ENCODE measurements at regions not wholly inside any gene's neighbourhood (a gene's known extent, or its start where the extent isn't known, plus 50 kb on each side); places are given as distances from the start of the nearest gene placed in this dataset.

- TF ChIP-seq ZC3H10 (CRISPR knock-in tag; IDR thresholded peaks at IDR 0.05) (no peak), ZNF8 (CRISPR knock-in tag; IDR thresholded peaks at IDR 0.05) (no peak), TSHZ2 (CRISPR knock-in tag; IDR thresholded peaks at IDR 0.05) (no peak), CREB5 (CRISPR knock-in tag; IDR thresholded peaks at IDR 0.05; ENCODE audit: low read depth) (no peak), RARB (CRISPR knock-in tag; IDR thresholded peaks at IDR 0.05) (no peak), TOX (CRISPR knock-in tag; IDR thresholded peaks at IDR 0.05; ENCODE audit: borderline replicate concordance) (no peak), POU6F1 (CRISPR knock-in tag; IDR thresholded peaks at IDR 0.05; ENCODE audit: borderline replicate concordance, low read depth) (no peak), ZFP3 (CRISPR knock-in tag; IDR thresholded peaks at IDR 0.05) (no peak), ZNF565 (CRISPR knock-in tag; conservative IDR thresholded peaks at IDR 0.05; ENCODE audit: low read depth) (no peak), ZFP30 (CRISPR knock-in tag; IDR thresholded peaks at IDR 0.05) (no peak), ESRRG (CRISPR knock-in tag; IDR thresholded peaks at IDR 0.05) (no peak), BACH2 (CRISPR knock-in tag; IDR thresholded peaks at IDR 0.05; ENCODE audit: borderline replicate concordance) (no peak), GLIS3 (CRISPR knock-in tag; IDR thresholded peaks at IDR 0.05) (no peak), ISL1 (CRISPR knock-in tag; IDR thresholded peaks at IDR 0.05) (no peak), SNAI2 (CRISPR knock-in tag; IDR thresholded peaks at IDR 0.05) (no peak), ZNF70 (CRISPR knock-in tag; IDR thresholded peaks at IDR 0.05) (no peak), ARNTL (CRISPR knock-in tag; IDR thresholded peaks at IDR 0.05; ENCODE audit: borderline replicate concordance, low read depth) (no peak), CSRNP3 (CRISPR knock-in tag; IDR thresholded peaks at IDR 0.05) (no peak), TCF4 (CRISPR knock-in tag; IDR thresholded peaks at IDR 0.05; ENCODE audit: borderline replicate concordance) (no peak)
- ATAC-seq: no peak
Measured at GRCh38 chr19:30880151-30880550, 469.1 kb downstream of the TSHZ3 start.

GRCh38 chr19:30879736-30880135, 469.5 kb downstream of the TSHZ3 start:
- TF ChIP-seq PPARA (CRISPR knock-in tag; IDR thresholded peaks at IDR 0.05; ENCODE audit: borderline replicate concordance): no peak
- TF ChIP-seq TCF4 (CRISPR knock-in tag; IDR thresholded peaks at IDR 0.05; ENCODE audit: borderline replicate concordance): no peak
- no peak for ATAC-seq

- no peak for ATAC-seq
- no peak for TF ChIP-seq ARNTL (CRISPR knock-in tag; IDR thresholded peaks at IDR 0.05; ENCODE audit: borderline replicate concordance, low read depth)
- TF ChIP-seq ZC3H10 (CRISPR knock-in tag; IDR thresholded peaks at IDR 0.05): no peak
- TF ChIP-seq TCF4 (CRISPR knock-in tag; IDR thresholded peaks at IDR 0.05; ENCODE audit: borderline replicate concordance): no peak
- no peak for TF ChIP-seq ZNF8 (CRISPR knock-in tag; IDR thresholded peaks at IDR 0.05)
- TF ChIP-seq ISL1 (CRISPR knock-in tag; IDR thresholded peaks at IDR 0.05): no peak
- no peak for TF ChIP-seq PATZ1 (CRISPR knock-in tag; IDR thresholded peaks at IDR 0.05; ENCODE audit: borderline replicate concordance)
- no peak for TF ChIP-seq SNAI2 (CRISPR knock-in tag; IDR thresholded peaks at IDR 0.05)
- TF ChIP-seq BACH2 (CRISPR knock-in tag; IDR thresholded peaks at IDR 0.05; ENCODE audit: borderline replicate concordance): no peak
- TF ChIP-seq ESRRG (CRISPR knock-in tag; IDR thresholded peaks at IDR 0.05): no peak
- no peak for TF ChIP-seq TSHZ2 (CRISPR knock-in tag; IDR thresholded peaks at IDR 0.05)
- TF ChIP-seq GLIS3 (CRISPR knock-in tag; IDR thresholded peaks at IDR 0.05): no peak
- no peak for TF ChIP-seq RARB (CRISPR knock-in tag; IDR thresholded peaks at IDR 0.05)
- TF ChIP-seq ZNF565 (CRISPR knock-in tag; conservative IDR thresholded peaks at IDR 0.05; ENCODE audit: low read depth): no peak
- TF ChIP-seq CSDC2 (CRISPR knock-in tag; IDR thresholded peaks at IDR 0.05): no peak
- TF ChIP-seq CSRNP3 (CRISPR knock-in tag; IDR thresholded peaks at IDR 0.05): no peak
Measured at GRCh38 chr19:30879225-30879624, 470.0 kb downstream of the TSHZ3 start.

Data from SK-N-SH treated with all-trans-retinoic acid at 6 μM for 48 hours (cell line).